ENCODE measurements at regions not wholly inside any gene's neighbourhood (a gene's known extent, or its start where the extent isn't known, plus 50 kb on each side); places are given as distances from the start of the nearest gene placed in this dataset.

DNA sequence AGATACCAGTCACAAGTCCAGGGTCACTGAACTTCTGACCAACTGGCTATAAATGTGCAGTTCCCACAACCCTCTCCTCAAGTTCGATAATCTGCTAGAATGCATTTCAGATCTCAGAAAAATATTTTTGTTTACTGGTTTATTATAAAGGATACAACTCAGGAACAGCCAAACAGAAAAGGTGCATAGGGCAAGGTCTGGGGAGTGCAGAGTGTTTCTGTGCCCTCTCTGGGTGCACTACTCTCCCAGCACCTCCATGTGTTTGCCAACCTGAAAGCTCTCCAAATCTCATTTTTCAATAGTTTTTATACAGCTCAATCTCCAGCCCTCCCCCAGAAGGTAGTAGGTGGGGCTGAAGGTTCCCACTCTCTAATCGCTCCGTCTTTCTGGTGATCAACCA, 85.2 kb downstream of the SKA1 start:
- TF ChIP-seq CTCF (IDR thresholded peaks at IDR 0.05) (no peak), POLR2A (IDR thresholded peaks at IDR 0.05) (no peak)

Data from vagina (tissue), 2 donors.